Left kidney (tissue), 1 donor: ENCODE measurements at regions not wholly inside any gene's neighbourhood (a gene's known extent, or its start where the extent isn't known, plus 50 kb on each side); places are given as distances from the start of the nearest gene placed in this dataset.

Experiments
- DNase-seq: peaks from one replicate; pipeline ENCODE4 v3.0.0-alpha.2; 2013

GRCh38 chr7:35533902-35534301 lies 161.0 kb downstream of the HERPUD2 start:
- no peak for DNase-seq

DNA sequence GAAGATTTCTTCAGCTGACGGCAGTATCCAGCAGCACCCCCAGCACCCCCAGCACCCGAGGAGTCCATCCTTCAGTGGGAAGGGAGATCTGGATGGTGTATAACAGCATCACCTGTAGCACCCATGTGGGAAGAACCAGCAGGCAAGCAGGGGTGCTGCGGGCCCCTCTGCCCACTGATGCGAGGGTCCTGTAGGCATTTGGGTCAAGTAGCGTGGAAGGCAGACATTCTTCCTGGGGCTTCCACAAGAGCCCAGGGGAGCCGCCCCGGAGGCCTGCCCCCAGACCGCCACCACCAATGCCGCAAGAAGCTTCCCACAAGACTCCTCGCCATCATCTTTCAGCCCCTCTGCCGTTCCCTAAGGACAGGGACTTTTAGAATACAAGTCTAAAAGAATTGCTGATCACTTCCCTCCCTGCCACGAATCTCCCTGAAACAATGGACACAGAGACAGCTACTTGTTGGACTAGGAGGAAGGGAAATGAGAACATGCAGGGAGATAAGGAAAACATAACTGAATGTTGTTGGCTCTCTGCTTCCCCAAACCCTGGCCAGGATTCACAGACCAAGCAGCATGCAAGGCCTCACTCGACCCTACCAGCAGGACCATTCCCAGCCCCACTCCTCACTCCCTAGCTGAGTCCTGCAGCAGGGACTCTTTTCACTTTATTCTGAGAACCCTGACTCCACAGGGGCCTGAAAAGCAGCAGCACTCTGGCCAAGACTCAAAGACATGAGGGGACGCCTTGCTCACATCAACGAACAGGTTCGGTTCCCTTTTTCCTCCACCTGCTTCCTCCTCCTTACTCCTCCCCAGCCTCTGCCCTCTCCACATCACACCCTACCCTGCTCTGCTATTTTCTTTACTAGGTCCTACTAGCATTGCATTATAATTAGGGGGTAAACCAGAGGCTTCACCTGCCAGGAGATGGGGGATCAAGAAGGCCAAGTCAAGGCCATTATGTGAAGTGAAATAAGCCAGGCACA lies 164.5 kb downstream of the HERPUD2 start:
- no peak for DNase-seq

- no peak for DNase-seq
These were observed 165.2 kb downstream of the HERPUD2 start for GRCh38 chr7:35529713-35530112.

- DNase-seq, result no peak
These were observed 166.5 kb downstream of the HERPUD2 start for GRCh38 chr7:35528381-35528977.

DNA sequence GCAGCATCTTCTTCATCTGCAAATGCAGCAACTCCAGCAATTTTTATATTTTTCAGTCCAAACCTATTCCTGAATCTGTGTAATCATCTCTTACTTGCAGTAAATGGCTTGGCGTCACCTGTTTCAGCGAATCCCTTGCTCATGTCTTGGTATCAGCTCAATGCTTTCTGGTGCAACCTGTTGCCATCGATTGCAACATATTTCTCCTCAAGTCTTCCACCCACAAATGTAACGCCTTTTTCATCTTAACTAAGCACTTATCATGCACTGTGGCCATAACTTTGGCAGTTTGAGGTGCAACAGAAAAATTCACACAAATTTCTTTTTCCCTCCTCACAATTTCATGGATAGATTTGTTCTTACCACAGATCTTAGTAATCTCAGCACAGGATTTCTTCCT lies 168.3 kb downstream of the HERPUD2 start:
- no peak for DNase-seq

DNA sequence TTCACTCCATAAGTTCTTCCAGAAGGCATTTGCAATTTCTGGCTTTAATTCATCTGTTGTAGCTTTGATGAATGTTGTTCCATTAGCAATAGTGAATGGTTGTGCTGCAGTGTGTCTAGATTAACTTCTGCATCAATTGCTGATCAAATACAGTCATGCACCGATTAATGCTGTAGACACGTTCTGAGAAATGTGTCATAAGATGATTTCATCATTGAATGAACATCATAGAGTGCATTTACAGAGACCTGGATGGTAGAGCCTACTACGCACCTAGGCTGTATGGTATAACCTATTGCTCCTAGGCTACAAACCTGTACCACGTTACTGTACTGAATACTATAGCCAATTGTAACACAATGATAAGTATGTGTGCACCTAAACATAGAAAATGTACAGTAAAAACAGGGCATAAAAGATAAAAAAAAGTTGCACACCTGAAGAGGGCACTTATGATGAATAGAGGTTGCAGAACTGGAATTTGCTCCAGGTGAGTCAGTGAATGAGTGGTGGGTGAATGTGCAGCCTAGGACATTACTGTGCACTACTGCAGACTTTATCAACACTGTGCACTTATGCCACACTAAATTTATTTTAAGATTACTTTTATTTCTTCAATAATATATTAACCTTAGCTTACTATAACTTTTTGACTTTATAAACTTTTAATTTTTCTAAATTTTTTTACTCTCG lies 170.7 kb downstream of the HERPUD2 start:
- no peak for DNase-seq

GRCh38 chr7:35523292-35523691 lies 171.6 kb downstream of the HERPUD2 start:
- DNase-seq, result no peak

DNA sequence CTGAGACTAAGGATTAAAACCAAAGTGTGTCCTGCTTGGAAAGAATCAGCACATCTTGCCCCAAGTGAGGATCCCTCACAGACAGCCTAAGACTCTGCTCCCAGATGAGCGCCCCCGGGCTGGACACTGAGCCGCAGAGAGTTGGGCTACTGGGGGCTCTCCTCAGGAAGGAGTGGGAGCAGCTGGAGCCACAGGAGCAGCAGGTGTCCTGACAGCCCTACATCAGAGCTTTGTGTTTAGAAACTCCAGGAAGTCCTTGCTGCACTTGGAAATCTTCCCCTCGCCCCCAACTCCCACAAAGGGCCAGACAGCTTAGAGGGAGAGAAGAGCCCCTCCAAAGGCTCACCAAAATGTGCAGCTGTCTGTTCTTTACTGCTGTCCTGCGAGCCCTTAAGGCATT lies 172.2 kb downstream of the HERPUD2 start:
- no peak for DNase-seq

DNA sequence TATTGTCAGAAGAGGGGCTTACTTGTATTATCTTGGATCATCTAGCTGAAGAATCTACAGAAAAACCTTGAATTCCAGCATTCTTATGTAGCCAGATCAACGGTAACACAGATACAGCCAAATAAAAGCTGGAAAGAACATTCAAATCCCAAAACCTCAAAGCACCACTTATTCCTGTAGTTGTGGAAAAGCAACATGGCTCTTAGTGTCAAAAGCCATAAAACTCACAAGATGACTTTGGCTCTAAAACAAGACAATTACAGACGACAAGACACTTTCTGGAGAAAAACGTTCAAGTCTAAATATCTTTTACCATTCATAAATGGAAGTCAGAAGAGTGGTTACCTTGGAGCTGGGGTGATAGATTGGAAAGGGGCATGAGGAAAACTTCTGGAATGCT lies 173.0 kb downstream of the HERPUD2 start:
- DNase-seq, result no peak

- no peak for DNase-seq
These were observed 173.9 kb downstream of the HERPUD2 start for GRCh38 chr7:35520810-35521625.

GRCh38 chr7:35519971-35520809 lies 174.7 kb downstream of the HERPUD2 start:
- peak; percentile 77 for DNase-seq

GRCh38 chr7:35518767-35519166 lies 176.2 kb downstream of the HERPUD2 start:
- DNase-seq, result no peak

DNA sequence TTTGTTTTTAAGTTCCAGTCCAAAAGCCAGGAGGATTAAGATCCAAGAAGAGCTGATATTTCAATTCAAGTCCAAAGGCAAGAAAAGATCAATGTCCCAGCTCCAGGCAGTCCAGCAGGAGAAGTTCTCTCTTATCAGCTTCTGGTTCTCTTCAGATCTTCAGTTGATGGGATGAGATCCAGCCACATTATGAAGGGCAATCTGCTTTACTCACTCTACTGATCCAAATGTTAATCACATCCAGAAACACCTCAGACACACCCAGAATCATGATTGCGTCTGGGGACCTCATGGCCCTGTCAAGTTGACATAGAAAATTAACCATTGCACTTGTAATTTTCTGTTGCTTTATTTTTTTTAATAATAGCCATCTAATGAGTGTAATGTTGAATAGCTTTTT lies 178.4 kb downstream of the HERPUD2 start:
- DNase-seq, result no peak

- DNase-seq, result no peak
These were observed 181.1 kb downstream of the HERPUD2 start for GRCh38 chr7:35513828-35514227.

DNA sequence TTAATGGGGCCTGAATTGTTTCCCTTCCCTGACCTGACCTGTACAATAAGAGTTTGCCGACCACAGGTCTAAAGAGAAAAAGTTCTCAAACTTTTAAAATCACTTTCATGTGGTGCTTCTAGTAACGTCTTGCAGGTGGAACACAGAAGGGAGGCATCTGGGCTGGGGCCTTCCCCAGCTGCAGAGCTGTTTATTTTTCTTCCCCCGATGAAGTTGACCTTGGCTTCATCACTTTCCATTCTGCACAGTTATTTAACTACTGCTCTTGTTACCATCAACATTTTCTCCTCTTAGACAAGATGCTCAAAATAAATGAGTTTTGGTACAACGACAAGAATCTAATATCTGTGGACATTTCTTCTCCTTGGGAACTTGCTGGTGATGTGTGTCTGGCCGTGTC lies 181.7 kb downstream of the HERPUD2 start:
- no peak for DNase-seq

DNA sequence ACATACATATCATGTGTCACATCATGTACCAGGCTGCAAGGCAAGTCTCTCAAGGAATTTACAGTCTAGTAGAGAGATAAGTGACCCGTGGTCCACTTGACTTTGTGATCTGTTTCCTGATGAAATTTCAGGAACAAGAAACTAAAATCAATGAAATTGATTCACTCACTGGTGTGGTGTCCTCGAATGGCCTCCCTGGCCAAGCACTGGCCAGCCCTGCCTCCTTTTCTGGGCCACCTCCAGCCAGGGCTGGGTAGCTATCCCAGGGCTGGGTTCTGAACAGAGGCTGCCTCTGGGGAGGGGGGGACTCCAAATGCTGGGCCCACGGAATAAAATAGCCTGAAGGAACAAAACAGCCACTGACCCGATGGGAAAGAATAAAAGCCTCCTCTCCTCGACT lies 182.2 kb downstream of the HERPUD2 start:
- DNase-seq, result no peak

DNA sequence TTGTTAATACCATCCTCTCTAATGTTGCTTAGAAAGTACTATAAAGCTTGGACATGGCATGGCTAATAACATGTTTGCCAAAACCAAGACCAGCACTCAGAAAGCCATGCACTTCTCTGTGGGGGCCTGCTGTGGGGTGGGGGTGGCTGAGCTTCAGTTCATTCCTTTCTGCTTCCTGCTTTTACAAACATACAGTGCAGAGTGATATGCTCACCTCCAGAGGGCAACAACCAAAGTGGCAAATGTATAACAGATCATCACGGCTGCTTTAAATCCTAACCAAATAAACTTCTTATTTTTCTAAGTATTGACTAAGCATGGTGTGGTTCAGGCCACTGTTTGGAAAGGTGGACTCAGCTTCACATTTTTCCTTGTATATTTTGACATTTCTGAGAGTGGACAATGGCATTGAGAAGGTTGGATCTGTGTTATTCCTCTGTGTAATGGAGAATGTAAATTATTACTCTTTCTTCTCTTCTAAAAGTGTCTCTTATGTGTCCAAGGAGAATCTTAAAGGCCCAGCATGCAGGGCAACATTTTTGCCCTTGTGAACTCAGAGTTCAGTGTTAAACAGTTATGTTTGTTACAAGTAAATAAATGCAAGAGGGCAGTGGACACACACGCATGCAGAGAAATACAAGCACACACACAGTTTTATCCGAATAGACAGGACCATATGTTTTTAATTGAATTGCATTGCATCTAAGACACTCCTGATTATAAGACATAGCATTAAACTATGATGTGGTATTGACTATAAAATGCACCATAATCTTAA lies 186.1 kb downstream of the HERPUD2 start:
- no peak for DNase-seq

GRCh38 chr7:35505066-35505465 lies 189.9 kb downstream of the HERPUD2 start:
- no peak for DNase-seq

GRCh38 chr7:35504365-35504764 lies 190.6 kb downstream of the HERPUD2 start:
- DNase-seq, result no peak

DNA sequence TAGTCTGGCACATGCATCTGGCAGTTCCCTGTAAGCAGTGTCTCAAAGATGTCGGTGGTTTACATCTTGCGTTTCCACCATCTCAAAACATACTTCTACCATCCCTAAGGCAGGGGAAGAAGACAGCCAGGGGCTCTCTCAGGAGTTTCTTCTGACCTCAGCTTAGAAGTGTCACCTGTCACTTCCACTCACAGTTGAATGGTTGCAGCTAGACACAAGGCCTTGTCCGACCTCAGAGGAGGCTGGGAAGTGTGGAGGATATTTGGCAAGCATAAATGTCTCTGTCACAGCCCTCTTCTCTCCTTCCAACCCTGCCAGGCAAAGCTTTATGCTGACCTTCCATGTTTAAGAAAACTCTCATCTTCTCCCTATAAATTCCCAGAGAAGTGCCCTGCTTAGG lies 193.3 kb downstream of the HERPUD2 start:
- no peak for DNase-seq
